ENCODE measurements at regions not wholly inside any gene's neighbourhood (a gene's known extent, or its start where the extent isn't known, plus 50 kb on each side); places are given as distances from the start of the nearest gene placed in this dataset.

- H3K4me3 ChIP-seq, result no peak overlapping the region
- DNase-seq (ENCODE audit: low spot score), result no peak
- WGBS, result 63% methylated on average over 3 of the region's 3 CpGs
- no peak overlapping the region for H3K27ac ChIP-seq
- H3K9me3 ChIP-seq, result no peaks in the 10 kb centered on the region
- no peaks in the 10 kb centered on the region for H3K27me3 ChIP-seq (replicated peaks; ENCODE audit: insufficient read depth)
- intact Hi-C loops (cut with DNase I), result no loop called here
- H3K36me3 ChIP-seq, result no peaks in the 10 kb centered on the region
- TF ChIP-seq CTCF (IDR thresholded peaks at IDR 0.05) (no peak), POLR2AphosphoS5 (IDR thresholded peaks at IDR 0.05) (no peak)
- H3K4me1 ChIP-seq (replicated peaks), result no peaks in the 10 kb centered on the region
These were observed 257.0 kb downstream of the ADGRG6 start for GRCh38 chr6:142558786-142559185.

GRCh38 chr6:142561511-142562265 is 259.9 kb downstream of the ADGRG6 start:
- H3K27me3 ChIP-seq (replicated peaks; ENCODE audit: insufficient read depth), result no peaks in the 10 kb centered on the region
- H3K4me3 ChIP-seq, result no peak overlapping the region
- TF ChIP-seq CTCF (IDR thresholded peaks at IDR 0.05) (no peak), POLR2A (IDR thresholded peaks at IDR 0.05) (no peak), POLR2AphosphoS5 (IDR thresholded peaks at IDR 0.05) (no peak)
- H3K9me3 ChIP-seq, result no peaks in the 10 kb centered on the region
- H3K36me3 ChIP-seq, result no peaks in the 10 kb centered on the region
- no peak overlapping the region for H3K27ac ChIP-seq
- no peak for DNase-seq (ENCODE audit: low spot score)
- WGBS, result 94% methylated on average over 3 of the region's 3 CpGs
- H3K4me1 ChIP-seq (replicated peaks), result no peaks in the 10 kb centered on the region
- intact Hi-C loops (cut with DNase I), result no loop called here

GRCh38 chr6:142562865-142563264 is 261.1 kb downstream of the ADGRG6 start:
- Histone ChIP-seq H3K4me1 (replicated peaks) (no peaks in the 10 kb centered on the region), H3K9me3 (no peaks in the 10 kb centered on the region), H3K36me3 (no peaks in the 10 kb centered on the region), H3K4me3 (no peak overlapping the region), H3K27ac (no peak overlapping the region), H3K27me3 (replicated peaks; ENCODE audit: insufficient read depth) (no peaks in the 10 kb centered on the region)
- DNase-seq (ENCODE audit: low spot score), result no peak
- 93% methylated on average over 4 of the region's 4 CpGs for WGBS
- TF ChIP-seq POLR2AphosphoS5 (IDR thresholded peaks at IDR 0.05) (no peak), POLR2A (IDR thresholded peaks at IDR 0.05) (no peak), CTCF (IDR thresholded peaks at IDR 0.05) (no peak)
- intact Hi-C loops (cut with DNase I), result no loop called here

- Histone ChIP-seq H3K4me1 (replicated peaks) (no peaks in the 10 kb centered on the region), H3K9me3 (no peaks in the 10 kb centered on the region), H3K27me3 (replicated peaks; ENCODE audit: insufficient read depth) (no peaks in the 10 kb centered on the region), H3K4me3 (no peak overlapping the region), H3K36me3 (no peaks in the 10 kb centered on the region), H3K27ac (no peak overlapping the region)
- intact Hi-C loops (cut with DNase I), result no loop called here
- WGBS, result 77% methylated on average over 10 of the region's 10 CpGs
- TF ChIP-seq CTCF (IDR thresholded peaks at IDR 0.05), result peak in 3 of 4 experiments; percentile 37 to 73 (median 52)
- no peak for TF ChIP-seq POLR2A (IDR thresholded peaks at IDR 0.05)
- TF ChIP-seq POLR2AphosphoS5 (IDR thresholded peaks at IDR 0.05), result no peak
- DNase-seq (ENCODE audit: low spot score), result peak; percentile 20
These were observed 265.0 kb downstream of the ADGRG6 start for GRCh38 chr6:142566628-142567396.
